ENCODE measurements at regions not wholly inside any gene's neighbourhood (a gene's known extent, or its start where the extent isn't known, plus 50 kb on each side); places are given as distances from the start of the nearest gene placed in this dataset.

GRCh38 chr12:85394809-85395208 lies 114.8 kb downstream of the ALX1 start:
- TF ChIP-seq CTCF (IDR thresholded peaks at IDR 0.05) (no peak), POLR2A (IDR thresholded peaks at IDR 0.05) (no peak)

Data from Peyer's patch (tissue), 4 donors.